ENCODE measurements at regions not wholly inside any gene's neighbourhood (a gene's known extent, or its start where the extent isn't known, plus 50 kb on each side); places are given as distances from the start of the nearest gene placed in this dataset.

- intact Hi-C loops (cut with DNase I): no loop called here
- no peak for DNase-seq
Measured at GRCh38 chr11:91258876-91259275, 965.7 kb upstream of the FAT3 start.

GRCh38 chr11:91257667-91258066 is 967.0 kb upstream of the FAT3 start:
- no peak for DNase-seq
- intact Hi-C loops (cut with DNase I): no loop called here

- peak in 33 of 42 donors; percentile 3 to 74 (median 36) for DNase-seq
- intact Hi-C loops (cut with DNase I): no loop called here
Measured at GRCh38 chr11:91248199-91248807, 976.3 kb upstream of the FAT3 start.

- intact Hi-C loops (cut with DNase I): no loop called here
- no peak for DNase-seq
Measured at GRCh38 chr11:91247009-91247735, 977.4 kb upstream of the FAT3 start.

- no peak for DNase-seq
- intact Hi-C loops (cut with DNase I): no loop called here
Measured at GRCh38 chr11:91244912-91245311, 979.7 kb upstream of the FAT3 start.

DNA sequence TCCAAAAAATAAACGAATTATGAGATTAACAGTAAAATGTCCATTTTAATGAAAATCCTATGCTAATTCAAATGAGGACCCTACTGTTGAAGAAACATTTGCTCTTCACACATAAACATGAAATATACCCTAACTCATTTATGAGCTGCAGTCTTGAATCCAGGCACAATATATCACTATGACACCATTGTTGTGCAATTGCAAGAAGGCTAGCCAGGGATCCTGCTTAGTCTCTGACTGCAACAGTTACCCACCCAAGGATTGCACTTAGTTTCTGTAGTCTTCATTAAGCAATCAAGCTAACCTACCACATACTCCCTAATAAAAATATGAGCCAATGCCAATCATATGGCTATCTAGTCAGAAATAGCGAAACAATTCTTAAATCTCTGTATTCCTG is 981.0 kb upstream of the FAT3 start:
- intact Hi-C loops (cut with DNase I): no loop called here
- no peak for DNase-seq

GRCh38 chr11:91243051-91243450 is 981.6 kb upstream of the FAT3 start:
- DNase-seq: no peak
- intact Hi-C loops (cut with DNase I): no loop called here

GRCh38 chr11:91241226-91241625 is 983.4 kb upstream of the FAT3 start:
- intact Hi-C loops (cut with DNase I): no loop called here
- DNase-seq: no peak

DNA sequence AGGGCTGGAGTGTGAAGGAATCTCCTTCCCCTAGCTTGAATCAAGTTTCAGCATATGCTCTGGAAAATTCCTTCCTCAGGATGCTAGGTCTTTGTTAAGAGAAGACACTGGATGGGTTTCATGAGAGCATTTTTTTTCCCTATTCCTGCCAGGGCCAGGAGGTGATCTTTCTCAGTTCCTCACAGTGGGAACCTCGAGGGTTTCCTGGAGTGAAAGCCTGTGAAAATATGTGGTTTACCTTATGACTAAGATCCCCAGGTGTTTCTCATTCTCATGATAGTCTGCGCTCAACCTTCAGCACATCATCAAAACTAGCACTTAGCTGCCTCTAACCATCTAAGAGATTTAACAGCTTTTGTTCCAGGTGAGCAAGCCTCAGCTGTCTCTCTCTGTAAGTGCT is 985.3 kb upstream of the FAT3 start:
- no peak for DNase-seq

GRCh38 chr11:91231226-91231625 is 993.4 kb upstream of the FAT3 start:
- no peak for DNase-seq
- intact Hi-C loops (cut with DNase I): no loop called here

More for the DNA sequence above, 985.3 kb upstream of the FAT3 start:
- intact Hi-C loops (cut with DNase I): no loop called here

DNA sequence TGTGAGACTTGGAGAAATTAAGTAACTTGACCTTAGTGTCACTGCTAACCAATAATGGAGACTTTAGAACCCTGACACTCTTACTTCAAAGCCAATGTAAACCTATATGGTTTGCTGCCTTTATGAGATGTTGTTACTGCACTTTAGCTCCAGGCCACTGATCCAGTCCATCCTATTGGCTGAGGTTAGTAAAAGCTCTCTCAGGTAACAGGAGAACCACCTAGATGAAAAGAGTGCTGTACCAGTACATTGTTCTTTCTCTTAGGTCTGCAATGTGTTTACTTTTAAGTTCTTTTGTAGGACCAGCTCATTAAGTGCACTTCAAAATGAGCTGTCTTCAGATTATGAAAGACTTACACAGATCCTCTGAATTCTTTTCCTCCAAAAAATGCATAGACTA is 994.0 kb upstream of the FAT3 start:
- no peak for DNase-seq
- intact Hi-C loops (cut with DNase I): no loop called here

DNA sequence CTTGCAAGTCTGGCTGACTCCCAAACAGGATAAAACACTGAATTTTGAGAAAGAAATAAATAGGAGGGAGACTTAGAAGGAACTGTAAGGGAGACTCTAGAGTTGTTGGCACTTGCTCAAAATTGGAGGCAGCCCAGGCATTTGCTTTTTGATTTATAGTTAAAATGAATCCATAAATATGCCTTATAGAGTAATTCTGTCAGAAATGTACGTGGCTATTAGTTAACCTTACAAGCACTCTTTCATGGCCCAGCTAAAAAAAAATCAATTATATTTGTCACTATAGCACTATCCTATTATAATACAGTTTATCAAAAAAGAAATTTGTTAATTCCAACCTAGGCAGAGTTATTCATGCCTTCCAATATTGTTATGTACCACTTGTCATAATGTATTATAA is 1000.0 kb upstream of the CHORDC1 start:
- intact Hi-C loops (cut with DNase I): no loop called here
- DNase-seq: no peak

- peak in 1 of 42 donors; percentile 1 for DNase-seq
- intact Hi-C loops (cut with DNase I): no loop called here
Measured at GRCh38 chr11:91220476-91221202, 997.8 kb upstream of the CHORDC1 start.

DNA sequence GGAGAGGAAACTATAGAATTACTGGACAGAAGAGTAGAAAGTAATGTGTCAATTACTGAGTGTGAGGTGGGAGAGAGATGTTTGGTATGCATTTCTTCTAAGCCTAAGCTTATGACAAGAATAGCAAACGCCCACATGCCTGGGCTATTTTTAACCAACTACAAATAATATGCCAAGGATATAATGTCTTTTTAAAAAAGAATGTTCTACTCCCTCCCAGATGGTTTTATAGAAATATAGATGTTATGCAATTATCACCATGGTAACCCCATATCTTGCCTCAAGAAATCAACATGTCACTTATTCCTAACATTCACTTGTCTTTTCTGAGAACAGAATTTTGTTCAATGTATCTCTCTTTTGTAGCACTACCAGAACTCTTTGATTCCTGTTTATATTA is 996.7 kb upstream of the CHORDC1 start:
- intact Hi-C loops (cut with DNase I): no loop called here
- peak in 30 of 42 donors; percentile 2 to 84 (median 44) for DNase-seq

GRCh38 chr11:91209751-91210150 is 986.9 kb upstream of the CHORDC1 start:
- intact Hi-C loops (cut with DNase I): no loop called here
- no peak for DNase-seq

DNA sequence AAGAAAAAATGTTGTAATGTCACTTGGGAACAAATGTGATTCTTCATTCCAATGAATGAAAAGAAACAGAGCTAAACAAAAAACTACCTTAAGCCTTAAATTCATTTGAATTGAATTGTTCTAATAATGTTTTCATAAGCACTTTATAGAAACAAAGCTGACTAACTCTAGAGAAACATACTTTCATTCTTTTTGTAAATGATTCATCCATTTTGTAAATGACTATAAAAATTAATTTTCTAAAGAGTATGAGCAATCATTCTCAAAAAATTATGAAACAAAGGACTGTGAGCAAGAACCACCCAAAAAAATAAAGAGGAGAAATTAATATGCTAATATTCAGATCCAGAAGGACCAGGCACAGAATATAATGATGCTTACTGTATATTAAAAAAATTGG is 986.5 kb upstream of the CHORDC1 start:
- DNase-seq: no peak
- intact Hi-C loops (cut with DNase I): no loop called here

GRCh38 chr11:91199866-91200265 is 977.0 kb upstream of the CHORDC1 start:
- no peak for DNase-seq

GRCh38 chr11:91194546-91194945 is 971.7 kb upstream of the CHORDC1 start:
- intact Hi-C loops (cut with DNase I): no loop called here
- DNase-seq: no peak

More at GRCh38 chr11:91199866-91200265, 977.0 kb upstream of the CHORDC1 start:
- intact Hi-C loops (cut with DNase I): no loop called here

- no peak for DNase-seq
- intact Hi-C loops (cut with DNase I): no loop called here
Measured at GRCh38 chr11:91188484-91188883, 965.6 kb upstream of the CHORDC1 start.

DNA sequence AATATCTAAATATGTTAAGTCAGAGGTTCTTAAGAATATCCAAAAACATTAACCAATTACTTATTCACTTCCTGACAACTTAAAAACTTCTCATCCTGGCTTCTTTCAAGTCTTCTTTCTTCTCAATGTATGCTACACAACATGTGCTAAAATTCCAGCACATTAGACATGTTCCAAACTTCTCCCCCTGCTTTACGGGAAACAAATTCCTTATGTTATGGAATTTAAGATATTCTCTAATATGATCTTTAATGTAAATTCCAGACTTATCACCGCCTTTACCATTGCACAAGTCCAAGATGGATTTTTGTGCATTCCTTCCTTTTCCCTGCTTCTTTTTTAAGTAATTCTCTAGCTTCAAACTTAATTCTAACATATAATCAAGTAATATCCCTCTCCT is 964.5 kb upstream of the CHORDC1 start:
- DNase-seq: no peak
- intact Hi-C loops (cut with DNase I): no loop called here

Data from head of caudate nucleus (tissue), 42 donors.